ENCODE measurements at regions not wholly inside any gene's neighbourhood (a gene's known extent, or its start where the extent isn't known, plus 50 kb on each side); places are given as distances from the start of the nearest gene placed in this dataset.

GRCh38 chr7:22005151-22005550 is 59.5 kb upstream of the CDCA7L start:
- DNase-seq (ENCODE audit: low read depth) = peak; percentile 9

GRCh38 chr7:22002726-22003125 is 57.0 kb upstream of the CDCA7L start:
- no peak for DNase-seq (ENCODE audit: low read depth)

DNA sequence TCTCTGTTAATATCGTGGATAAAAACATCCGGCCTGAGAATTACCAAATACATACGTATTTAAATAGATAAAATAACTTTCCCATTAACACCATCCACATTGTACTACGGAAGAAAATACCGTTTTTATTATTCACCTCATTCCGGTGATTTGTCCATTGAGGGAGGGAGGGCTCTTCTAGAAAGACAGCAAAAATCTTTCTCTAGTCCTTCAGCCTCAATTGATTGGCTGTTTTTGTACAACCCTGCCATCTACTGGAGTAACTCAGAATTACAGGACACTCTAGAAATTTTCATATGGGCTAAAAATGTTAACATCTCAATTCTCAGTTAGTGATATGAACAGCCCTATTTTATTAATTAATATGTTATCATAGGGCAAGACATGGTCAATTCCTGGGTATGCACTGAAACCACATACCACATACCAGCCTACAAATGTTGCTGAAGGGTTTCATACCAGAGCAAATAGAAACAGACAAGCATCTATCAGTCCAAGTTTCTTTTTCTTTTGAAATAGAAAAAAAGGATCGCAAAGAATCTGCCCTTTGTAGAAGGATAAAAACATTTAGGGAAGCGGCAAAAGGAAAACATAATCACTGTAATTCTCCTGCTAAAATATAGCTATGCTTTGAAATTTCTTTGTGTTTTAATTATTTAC is 55.8 kb upstream of the CDCA7L start:
- DNase-seq (ENCODE audit: low read depth) = peak; percentile 84

- DNase-seq (ENCODE audit: low read depth) = no peak
These were observed 54.2 kb upstream of the CDCA7L start for GRCh38 chr7:21999896-22000295.

GRCh38 chr7:21996641-21997040 is 50.9 kb upstream of the CDCA7L start:
- DNase-seq (ENCODE audit: low read depth) = no peak

Data from myocyte (in vitro differentiated cells).